GM12891 (cell line): ENCODE measurements at regions not wholly inside any gene's neighbourhood (a gene's known extent, or its start where the extent isn't known, plus 50 kb on each side); places are given as distances from the start of the nearest gene placed in this dataset.

ENCODE experiments used
- DNase-seq: peaks from one replicate; pipeline ENCODE4 v3.0.0; 2011; ENCODE audit warnings: low spot score; ENCODE audit not compliant: insufficient read length
- FAIRE-seq: peaks from 2 replicates; lab custom pipeline; 2011; peaks lifted over from hg19 to GRCh38; lab: Jason Lieb, UNC
- PAX5 ChIP-seq: IDR thresholded peaks from 2 replicates; pipeline ENCODE4 v1.6.1; 2011; ENCODE audit warnings: low read length, moderate library complexity, mild to moderate bottlenecking; ENCODE audit not compliant: insufficient read depth, severe bottlenecking
- POLR2A ChIP-seq: IDR thresholded peaks from 2 replicates; pipeline ENCODE4 v1.6.1; 2011; ENCODE audit warnings: low read depth, low read length, control low read depth
- POLR2AphosphoS5 ChIP-seq: IDR thresholded peaks from 2 replicates; pipeline ENCODE4 v1.6.1; 2011; ENCODE audit warnings: low read depth, low read length, control low read depth
- POU2F2 ChIP-seq: IDR thresholded peaks from 2 replicates; pipeline ENCODE4 v1.6.1; 2011; ENCODE audit warnings: low read depth, mild to moderate bottlenecking, control low read depth, low read length, moderate library complexity
- SPI1 ChIP-seq: IDR thresholded peaks from 2 replicates; pipeline ENCODE4 v1.6.1; 2011; ENCODE audit warnings: low read depth, low read length, control low read depth
- TAF1 ChIP-seq: IDR thresholded peaks from 2 replicates; pipeline ENCODE4 v1.6.1; 2011; ENCODE audit warnings: low read depth, low read length, control low read depth

DNA sequence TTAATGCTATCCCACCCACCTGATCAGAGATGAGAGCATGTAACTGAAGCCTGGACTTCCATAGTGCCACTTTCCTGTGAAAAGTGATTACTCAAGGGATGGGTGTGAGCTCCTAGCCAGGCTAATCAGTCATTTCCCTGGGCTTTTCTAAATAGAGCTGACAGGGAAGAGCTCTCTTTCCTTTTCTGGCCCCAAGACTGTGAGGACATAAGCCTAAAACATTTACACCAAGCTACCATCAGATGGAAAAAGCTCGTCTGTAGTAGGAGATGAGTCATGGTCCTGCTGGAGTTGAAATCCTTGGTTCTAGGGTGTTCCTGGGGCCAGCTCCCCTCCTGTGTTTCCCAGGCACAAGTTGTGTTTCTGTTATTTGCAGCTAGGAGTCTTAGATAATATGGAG lies 52.4 kb upstream of the NDP start:
- FAIRE-seq: no peak
- DNase-seq: no peak
- TF ChIP-seq POLR2AphosphoS5 (no peak), POU2F2 (no peak), POLR2A (no peak), PAX5 (no peak), TAF1 (no peak), SPI1 (no peak)
